Right lobe of liver (tissue), 4 donors: ENCODE measurements at regions not wholly inside any gene's neighbourhood (a gene's known extent, or its start where the extent isn't known, plus 50 kb on each side); places are given as distances from the start of the nearest gene placed in this dataset.

Source experiments
- POLR2A ChIP-seq: fragments of 450-650 bp; IDR thresholded peaks from one replicate; pipeline ENCODE4 v1.6.1; 2017; ENCODE audit warnings: antibody characterized with exemption, mild to moderate bottlenecking
- TF ChIP-seq, protein P1 (sequence below), 4 donors: fragments of 200-600 bp in 3 of 4; fragments of 450-650 bp in 1 of 4; IDR thresholded peaks; one replicate each; pipeline versions ENCODE4 v1.5.1 to v1.8.0; 2016 to 2022; ENCODE audit warnings: antibody characterized with exemption in 4 of 4, mild to moderate bottlenecking in 2 of 4
- donor health status: DM: no; HTN: no; CAD: no.
- donor health status: DM: no; HTN: no; CAD: no.
- donor health status: DM: no; HTN: yes; CAD: no.

DNA sequence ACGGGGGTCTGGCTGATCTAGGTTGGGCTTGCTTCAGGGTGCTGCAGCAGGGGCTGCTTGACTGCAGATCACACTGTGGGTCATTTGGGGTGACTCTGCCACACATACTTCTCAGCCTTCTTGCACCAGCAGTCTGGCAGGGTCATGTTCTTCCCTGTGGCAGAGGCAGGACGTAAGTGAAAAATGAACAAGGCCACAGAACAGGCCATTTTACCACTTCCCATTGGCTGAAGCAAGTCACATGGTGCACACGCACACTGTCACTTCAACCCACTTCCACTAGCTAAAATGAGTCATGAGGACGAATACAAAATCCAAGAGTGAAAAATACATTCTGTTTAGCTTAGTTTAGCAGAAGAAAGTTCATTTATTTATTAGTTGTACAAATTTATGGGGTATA lies 168.6 kb upstream of the GGTLC1 start:
- TF ChIP-seq, protein P1, sequence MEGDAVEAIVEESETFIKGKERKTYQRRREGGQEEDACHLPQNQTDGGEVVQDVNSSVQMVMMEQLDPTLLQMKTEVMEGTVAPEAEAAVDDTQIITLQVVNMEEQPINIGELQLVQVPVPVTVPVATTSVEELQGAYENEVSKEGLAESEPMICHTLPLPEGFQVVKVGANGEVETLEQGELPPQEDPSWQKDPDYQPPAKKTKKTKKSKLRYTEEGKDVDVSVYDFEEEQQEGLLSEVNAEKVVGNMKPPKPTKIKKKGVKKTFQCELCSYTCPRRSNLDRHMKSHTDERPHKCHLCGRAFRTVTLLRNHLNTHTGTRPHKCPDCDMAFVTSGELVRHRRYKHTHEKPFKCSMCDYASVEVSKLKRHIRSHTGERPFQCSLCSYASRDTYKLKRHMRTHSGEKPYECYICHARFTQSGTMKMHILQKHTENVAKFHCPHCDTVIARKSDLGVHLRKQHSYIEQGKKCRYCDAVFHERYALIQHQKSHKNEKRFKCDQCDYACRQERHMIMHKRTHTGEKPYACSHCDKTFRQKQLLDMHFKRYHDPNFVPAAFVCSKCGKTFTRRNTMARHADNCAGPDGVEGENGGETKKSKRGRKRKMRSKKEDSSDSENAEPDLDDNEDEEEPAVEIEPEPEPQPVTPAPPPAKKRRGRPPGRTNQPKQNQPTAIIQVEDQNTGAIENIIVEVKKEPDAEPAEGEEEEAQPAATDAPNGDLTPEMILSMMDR (IDR thresholded peaks at IDR 0.05): no peak
- TF ChIP-seq POLR2A: no peak
